Fibroblast of skin of right biceps (primary cell): ENCODE measurements at regions not wholly inside any gene's neighbourhood (a gene's known extent, or its start where the extent isn't known, plus 50 kb on each side); places are given as distances from the start of the nearest gene placed in this dataset.

ENCODE experiments used
- DNase-seq: peaks from one replicate; pipeline ENCODE4 v3.0.0-alpha.2; 2013

DNA sequence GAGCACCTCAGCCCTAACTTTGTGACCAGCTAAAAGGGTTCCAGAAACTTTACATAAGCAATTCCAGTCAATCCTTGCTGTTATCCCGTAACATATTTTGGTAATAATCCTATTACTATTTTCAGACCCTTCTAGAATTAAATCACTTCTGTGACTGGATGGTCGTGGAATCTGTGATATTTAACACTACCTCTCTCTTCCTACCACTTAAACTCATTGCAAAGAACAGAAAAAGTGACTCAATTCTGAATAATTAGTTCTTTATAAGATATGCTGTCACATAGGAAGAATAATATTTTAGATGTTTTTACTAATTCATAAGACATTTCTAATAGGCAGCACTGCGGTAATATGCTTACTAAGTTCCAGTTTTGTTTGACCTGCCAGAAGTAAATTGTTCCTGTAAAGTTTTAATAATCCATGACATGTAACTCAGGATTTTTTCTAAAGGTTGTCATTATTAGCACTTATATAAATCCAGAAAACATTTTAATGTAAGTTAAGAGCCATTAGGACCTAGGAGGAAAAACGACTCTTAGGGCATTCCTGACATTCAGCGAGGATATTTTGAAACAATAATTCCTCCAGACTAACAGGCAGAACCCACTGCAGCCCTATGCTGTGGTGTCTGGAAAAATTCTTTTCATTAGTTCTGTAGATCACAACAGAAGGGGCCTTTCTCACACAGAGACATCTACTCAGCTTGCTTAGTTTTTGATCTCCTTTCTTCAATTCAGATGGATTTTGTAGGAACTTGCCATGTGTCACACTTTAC lies 113.3 kb upstream of the MBNL1 start:
- peak; percentile 75 for DNase-seq

DNA sequence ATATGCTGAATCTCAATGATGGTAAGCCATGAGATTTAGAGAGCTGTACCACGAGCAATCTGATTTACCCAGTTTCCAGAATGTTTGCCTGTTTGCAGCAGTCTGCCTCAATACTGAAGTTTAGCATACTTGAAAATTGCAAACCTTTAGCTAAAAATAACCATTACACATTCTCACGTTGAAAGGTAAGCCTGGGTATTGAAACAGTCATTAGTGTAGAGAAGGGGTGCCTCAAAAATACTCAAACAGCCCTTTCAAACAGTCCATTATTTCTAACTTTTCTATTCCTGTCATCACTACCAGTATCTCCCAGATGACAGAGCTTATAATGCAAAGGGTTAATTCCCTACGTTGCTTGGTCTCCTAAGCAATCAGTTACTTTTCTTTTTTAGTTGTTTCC lies 111.8 kb upstream of the MBNL1 start:
- DNase-seq, result no peak

DNA sequence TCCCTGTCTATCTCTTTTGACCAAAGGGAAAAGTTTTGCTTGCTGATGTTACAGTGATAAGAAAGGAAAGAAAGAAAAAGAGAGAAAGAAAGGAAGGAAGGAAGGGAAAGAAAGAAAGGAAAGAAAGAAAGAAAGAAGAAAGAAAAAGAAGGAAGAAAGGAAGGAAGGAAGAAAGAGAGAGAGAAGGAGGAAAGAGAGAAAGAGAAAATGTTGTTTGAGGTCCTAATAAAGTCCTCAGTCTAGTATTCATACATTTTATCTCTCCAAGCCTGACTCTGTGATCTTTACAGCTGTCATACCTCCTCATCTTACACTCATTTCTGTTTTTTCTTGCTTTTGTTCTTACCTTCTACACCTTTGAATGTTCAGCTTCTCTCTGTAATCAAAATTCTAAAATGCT lies 111.4 kb upstream of the MBNL1 start:
- DNase-seq, result no peak

DNA sequence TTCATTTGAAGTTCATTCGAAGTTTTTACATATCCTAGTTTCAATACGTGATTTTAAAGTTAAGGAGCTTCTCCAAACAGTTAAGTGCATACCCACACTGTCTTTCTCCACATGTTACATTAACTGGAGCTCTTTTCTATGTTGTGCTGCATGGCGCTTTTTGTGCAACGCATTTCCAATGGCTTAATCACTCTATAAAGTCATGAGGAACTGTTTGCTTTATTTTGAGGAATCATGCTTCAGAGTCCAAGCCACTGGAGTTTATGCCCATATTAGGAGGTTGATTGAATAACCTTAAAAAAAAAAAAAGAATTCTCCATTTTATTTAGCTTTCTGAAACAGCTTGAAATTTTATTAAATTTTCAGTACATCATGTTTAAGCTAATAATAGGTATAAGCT lies 109.4 kb upstream of the MBNL1 start:
- peak; percentile 91 for DNase-seq

DNA sequence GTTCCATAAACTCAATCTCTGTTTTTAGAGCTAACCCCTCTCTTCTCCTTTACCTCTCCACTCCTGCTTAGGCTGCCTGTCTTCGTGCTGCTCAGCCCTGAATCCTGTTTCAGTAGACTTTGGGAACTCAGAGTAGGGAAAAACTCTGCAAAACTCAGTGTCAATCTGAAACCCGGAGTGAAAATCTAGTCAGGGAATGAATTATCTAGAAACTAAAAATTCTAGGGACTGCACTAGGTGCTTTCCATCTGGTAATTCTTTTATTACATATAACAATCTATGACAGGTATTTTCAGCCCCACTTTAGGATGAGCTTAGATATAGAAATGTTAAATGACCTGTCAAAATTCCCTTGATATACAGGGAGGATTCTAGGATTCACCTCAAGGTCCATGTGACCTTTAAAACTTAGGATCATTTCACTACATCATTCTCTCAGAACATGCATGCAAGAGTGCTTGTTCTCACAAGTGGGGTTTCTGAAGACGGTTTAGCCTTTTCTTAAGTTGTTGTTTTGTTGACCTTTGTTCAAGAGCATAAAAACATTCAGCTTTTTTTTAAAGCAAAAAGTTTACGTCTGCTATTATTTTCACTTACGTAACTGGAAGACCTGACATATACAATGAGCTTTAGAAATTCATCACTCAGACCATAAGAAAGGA lies 108.2 kb upstream of the MBNL1 start:
- no peak for DNase-seq

DNA sequence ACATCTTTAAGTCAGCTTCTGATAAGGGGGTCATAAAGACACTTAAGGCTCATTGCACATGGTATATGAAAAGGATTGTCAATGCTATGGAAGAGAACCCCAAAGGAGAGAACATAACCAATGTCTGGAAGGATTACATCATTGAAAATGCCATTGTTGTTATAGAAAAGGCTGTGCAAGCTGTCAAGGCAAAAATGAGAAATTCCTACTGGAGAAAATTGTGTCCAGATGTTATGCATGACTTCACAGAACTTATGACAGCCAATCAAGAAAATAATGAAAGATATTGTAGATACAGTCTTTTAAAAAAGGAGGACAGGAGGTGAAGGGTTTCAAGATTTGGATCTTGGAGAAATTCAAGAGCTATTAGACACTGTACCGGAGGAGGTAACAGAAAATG lies 96.3 kb upstream of the MBNL1 start:
- DNase-seq, result peak; percentile 62

DNA sequence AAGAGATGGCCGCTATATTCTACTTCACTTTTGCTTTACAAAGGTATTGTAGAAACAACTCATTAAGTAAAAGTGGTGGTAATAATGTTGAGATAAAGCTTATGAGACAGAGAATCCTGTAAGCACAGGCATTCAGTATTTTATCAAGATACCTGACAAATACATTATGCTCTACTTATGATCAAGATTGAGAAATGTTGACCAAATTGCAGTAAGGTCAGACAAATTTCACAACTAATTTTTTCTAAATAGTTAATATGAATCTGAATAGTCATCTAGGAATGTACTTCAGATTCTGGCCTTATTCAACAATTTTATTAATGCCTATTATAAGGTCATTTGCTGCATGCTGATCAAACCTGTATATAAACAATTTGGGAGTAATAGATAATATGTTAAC lies 95.1 kb upstream of the MBNL1 start:
- no peak for DNase-seq

DNA sequence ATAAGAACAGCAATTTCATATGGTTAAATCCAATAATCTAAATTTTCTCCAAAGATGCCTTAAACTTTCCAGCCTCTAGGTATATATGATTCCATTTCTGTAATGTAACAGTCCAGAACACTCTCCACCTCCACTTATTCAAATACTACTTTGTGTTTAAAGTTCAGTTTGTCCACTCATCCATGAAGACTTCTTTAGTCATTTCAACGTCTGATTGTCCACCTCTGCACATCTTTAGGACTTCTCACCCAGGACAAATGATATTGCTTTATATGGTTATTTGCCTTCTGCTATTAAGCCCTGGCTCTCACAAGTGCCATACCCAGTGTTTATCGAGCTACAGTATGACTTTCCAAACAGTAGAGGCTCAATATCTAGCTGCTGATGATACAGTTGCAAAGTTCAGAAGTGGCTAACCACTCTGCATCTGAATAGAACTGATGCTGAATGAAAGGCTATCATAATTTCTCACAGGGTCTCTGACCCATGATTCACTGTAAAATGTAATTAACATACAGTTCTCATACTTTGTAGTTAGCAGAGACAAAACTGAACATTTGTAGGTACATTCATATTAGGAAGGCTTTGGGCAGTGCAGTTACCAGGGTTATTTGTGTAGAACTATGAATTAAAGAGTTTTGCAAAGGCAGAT lies 93.7 kb upstream of the MBNL1 start:
- DNase-seq, result no peak

DNA sequence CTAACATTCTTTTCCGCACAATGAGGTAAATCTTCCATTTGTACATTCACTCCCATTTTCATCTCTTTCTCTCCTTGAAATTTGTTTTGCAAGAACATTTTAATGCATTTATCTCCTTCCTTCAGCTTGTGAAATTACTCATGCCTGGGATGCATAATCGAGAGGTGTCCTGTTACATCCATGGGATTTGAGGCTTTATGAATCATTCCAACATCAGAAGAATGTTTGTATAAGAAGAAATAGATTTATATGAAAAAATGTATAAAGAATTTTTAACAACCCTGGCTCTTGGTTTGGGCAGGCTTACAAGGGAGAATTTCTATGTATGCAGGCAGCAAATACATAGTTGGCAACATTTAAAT lies 93.2 kb upstream of the MBNL1 start:
- peak; percentile 95 for DNase-seq

DNA sequence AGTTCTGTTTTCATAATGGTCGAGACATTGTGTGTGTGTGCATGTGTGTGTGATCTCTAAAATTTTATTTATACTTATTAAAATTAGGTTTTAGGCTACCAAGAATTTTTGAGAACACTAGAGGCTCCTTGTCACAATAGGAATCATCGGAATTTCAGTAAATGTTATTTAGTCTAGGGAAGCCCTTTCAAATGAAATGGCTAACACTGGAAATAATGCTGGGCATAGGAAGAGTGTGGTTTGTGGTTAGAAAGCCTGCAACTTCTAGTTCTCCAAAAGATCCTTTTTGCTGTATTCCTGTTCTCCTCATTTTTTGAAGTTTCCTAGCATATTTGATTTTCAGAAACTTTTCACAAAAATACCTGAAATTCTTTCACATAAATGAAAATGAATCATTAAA lies 92.5 kb upstream of the MBNL1 start:
- peak; percentile 80 for DNase-seq

DNA sequence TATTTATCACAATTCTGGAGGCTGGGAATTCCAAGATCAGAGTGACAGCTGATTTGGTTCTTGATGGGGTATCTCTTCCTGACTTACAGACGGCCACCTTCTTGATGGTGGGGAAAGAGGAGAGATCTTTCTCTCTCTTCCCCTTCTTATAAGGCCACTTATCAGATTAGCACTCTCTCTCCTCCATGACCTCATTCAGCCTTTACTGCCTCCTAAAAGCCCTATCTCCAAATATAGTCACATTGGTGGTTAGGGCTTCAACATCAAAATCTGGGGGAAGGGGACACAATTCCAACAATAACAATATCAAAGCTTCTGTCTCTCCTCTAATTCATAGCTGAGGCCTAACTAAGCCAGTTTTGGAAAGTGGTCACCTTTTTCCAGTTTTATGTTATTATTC lies 91.7 kb upstream of the MBNL1 start:
- peak; percentile 28 for DNase-seq

DNA sequence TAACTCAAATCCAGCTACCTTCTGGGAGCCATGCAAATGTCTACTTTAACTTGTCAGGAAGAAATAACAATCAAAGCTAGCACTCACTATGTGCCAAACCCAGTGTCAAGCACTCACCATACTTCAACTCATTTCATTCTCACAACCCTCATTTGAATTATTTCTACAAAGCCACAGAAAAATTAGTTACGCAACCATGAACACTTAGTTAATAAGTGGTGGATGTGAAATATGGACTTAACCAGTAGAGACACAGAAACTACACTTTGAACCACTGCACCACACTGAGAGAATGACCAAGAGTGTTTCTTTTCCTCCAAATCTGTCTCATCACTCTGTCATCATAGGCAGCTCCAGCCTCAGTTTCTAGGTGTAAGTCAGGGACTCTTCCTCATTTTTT lies 91.0 kb upstream of the MBNL1 start:
- DNase-seq, result peak; percentile 15

DNA sequence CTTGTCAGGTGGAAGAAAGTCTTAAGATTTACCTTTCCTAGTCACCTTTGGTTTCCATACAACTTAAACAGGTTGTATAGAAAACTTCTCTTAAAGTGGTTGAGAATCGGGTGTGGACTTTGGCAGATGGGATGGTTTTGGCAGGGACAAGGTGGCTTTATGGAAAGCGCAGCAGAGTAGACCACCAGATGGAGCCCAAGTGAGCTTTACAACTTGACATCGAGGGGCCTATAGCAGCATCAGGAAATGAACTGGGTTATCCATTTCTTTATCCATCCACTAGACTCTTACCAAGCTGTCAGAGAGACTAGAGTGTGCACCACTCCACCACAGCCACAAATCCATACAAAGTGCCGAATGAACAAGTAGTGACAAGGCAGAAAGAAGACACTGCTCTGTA lies 85.3 kb upstream of the MBNL1 start:
- peak; percentile 43 for DNase-seq

DNA sequence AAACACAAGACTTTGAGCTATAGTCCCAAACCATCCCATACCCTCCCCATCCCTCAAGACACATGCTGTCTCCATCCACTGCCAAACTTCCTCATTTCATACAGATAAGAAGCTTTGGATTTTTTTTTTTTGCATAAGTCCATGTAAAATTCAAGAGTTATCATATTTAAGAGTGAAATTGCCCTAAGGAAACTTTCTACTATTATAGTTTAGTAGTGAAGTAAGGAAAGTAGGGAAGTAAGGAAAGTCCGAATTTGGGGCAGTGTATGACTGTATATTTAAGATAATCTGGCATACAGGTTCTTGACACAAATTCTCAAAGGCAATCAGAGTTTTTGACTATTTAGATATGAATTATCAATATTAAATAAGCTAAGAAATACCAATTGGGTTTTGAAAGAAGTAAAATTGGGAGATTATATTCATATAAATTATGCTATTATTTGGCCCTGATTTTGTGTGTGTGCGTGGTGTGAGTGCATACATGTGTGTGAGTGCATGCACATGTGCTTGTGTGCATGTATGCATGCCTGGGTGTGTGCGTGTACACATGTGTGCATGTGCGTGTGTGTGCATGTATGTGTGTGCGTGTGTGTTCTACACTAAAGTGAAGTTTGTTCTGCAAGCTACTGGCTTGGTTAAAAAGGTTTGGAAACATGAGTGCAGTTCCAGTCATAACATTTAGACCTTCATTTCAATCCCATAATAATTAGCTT lies 83.6 kb upstream of the MBNL1 start:
- DNase-seq, result no peak

DNA sequence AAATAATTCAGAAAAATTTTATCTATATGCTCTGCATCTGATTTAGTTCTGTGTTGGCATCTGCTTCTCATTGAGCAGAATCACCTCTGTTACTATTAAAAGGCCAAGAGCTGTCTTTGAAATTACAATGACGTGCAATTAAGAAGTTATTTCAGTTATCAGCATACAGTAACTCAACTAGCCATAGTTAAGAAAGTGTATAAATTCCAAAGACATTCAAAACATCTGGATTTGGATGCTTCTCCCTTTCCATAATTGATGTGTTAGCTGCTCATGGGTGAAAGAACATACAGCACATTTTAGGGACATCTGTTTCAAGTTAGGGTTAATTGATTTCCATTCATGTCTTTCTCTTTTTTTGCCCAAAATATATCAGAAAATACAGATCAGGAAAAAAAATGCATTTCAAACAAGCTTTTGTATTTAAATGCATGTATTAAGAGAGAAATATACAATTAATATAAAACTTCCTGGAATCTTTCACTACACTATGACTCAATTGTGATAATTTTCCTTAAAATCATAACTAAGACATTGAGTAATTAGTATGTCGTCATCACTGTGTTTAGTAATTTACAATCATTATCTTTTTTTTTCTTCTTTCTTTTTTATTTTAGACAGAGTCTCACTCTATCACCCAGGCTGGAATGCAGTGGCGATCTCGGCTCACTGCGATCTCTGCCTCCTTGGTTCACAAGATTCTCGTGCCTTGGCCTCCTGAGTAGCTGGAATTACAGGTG lies 82.7 kb upstream of the MBNL1 start:
- peak; percentile 64 for DNase-seq

DNA sequence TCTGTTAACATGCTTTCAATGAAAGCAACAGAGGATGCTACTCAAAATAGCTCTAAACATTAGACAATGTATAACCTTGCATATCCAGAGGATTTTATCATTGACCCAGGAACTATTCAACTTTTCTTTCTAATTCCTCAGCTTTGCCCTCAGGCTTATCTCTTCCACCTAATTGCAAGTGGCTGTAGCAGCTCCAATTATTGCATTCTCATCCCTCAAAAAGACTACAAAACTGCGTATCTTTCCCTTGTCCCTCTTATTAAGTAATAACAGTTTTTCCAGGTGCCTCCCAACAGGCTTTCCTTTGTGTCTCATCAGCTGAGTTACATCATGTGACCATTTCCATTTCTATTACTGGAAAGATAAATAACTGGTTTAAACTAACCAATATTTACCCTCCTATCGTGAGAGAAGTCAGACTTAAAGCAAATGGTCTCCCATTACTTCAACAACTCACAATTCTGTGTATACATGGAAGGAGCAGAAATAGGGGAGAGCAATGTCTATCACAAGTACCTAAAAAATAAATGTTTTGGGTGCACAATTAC lies 78.0 kb upstream of the MBNL1 start:
- DNase-seq, result no peak

DNA sequence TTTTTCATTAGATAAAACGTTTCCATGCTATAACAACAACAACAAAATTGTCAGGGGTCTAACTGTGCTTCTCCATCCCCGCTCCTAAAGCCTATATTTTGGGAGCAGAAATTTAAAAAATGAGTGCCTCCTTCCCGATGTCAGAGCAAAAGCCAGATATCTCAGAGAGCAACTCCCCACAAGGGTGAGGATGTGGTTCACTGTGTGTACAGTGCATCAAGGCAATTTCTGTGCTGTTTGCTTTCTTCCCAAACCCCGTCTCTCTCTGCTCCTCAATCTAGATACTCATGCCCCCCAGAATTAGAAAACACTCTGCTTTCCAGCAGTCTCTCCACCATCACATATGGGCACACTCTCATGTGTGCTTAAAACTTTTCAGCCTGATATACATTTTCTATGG lies 76.7 kb upstream of the MBNL1 start:
- DNase-seq, result no peak

DNA sequence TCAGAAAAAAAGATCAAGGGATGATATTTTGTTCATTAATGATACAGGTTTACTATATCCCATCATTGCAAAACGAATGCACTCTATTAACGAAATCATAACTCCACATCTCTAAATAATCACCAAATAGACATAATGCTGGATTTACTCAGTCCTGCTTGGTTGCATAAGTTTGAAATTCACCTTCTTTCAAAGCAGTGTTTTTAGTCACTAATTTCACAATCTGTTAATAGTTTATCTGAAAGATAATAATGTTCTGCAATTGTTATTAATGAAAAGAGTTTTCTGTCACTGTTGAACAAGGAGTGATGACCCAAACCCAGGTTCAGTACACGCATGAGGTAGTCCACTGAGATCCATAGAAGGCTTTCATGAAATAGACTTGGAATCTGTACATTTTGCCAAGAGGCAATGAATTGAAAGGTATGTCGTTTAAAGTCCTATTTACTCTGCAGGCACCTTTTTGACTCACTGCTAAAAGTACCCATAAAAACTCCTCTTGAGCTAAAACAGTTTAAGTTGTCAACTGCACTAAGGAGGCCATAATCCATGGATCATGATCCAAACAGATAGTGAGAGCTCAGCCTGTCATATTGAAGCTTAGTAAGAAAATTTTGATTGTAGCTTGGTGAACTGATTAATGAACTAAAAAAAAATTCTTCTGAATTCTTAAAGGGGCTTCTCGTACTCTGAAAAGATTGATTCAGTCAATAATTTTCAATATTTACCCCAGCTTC lies 75.6 kb upstream of the MBNL1 start:
- DNase-seq, result no peak

DNA sequence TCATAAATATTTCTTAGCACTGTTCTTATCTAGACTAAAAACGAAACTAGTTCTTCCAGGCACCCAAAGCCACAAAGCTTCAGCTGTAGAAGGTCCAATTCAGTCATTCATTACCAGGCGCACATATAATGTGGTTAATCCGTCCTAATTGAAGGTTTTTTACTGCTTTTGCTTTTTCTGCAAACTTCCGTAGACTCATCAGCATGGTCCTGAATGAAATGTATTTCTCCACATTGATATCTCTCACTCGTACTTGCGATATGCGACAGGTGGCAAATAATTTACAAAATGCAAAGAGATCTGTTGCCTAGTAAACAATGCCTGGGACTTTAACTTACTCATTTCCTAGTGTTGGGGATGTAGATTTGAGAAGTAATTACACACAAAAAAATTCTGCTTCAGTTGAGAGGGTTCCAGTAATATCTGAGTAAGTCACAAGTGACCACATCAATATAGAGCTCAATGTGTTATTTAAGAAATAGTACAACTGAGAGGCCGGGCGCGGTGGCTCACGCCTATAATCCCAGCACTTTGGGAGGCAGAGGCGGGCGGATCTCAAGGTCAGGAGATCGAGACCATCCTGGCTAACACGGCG lies 75.0 kb upstream of the MBNL1 start:
- DNase-seq, result no peak

DNA sequence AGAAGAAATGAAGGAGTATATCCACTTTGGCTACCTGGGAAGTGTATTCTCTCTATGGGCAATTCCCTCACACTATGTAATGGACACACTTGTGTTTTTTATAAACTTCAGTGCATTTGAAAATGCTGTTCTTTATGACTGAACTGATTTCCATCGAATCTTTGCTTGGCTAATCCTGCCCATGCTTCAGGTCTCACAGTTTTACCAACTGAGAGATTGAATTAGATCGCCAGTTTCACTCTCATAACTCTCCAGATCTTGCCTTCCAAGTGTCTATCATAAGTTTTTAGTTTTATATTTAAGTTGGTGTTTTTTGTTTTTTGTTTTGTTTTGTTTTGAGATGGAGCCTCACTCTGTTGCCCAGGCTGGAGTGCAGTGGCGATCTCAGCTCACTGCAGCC lies 73.5 kb upstream of the MBNL1 start:
- no peak for DNase-seq

DNA sequence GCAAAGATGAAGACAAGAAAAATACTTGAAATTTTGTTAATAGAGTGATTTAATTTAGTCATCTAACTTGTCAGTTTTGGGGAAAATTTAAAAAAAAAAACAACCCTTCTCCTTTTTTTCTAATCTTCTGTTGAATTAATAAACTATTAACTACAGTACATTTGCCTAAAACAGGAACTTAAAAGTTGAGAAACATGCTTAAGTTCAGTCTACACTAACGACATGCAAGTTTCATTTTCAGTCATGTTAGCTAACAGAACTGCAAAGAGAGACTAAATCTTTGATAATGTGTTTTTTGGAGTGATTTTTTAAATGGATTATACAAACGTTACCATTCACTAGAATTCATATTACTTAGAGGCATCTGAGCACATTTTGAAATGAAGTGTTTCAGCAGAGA lies 71.9 kb upstream of the MBNL1 start:
- DNase-seq, result no peak

DNA sequence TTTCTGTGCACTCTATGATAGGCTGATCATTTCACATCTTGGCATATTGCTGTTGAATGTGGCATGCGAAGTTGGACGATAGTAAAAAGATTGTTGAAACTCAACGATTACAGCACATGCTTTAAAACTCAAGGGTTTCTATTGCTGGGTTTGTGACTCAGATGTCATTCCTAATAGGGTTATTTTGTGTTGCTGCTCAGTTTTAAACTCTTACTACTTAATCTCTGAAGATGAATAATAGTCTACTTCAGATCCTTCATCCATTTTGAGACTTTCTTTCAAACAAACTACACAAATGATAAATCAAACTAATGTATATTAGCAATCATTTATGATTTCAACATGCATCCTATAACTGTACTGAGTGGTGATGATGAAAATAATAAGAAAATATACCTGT lies 71.3 kb upstream of the MBNL1 start:
- no peak for DNase-seq
